HG03135 (cell line): ENCODE measurements at regions not wholly inside any gene's neighbourhood (a gene's known extent, or its start where the extent isn't known, plus 50 kb on each side); places are given as distances from the start of the nearest gene placed in this dataset.
"Not testable (repeated sequence)": the region's sequence is repeated elsewhere in the genome, so short reads cannot be mapped to it uniquely, and the experiment has no call there.

Experiments
- ATAC-seq: cut with Tn5 transposase; IDR thresholded peaks from one replicate; pipeline ENCODE4 v1.9.1; 2021; ENCODE audit warnings: mild to moderate bottlenecking, moderate library complexity; ENCODE audit not compliant: unreplicated experiment

DNA sequence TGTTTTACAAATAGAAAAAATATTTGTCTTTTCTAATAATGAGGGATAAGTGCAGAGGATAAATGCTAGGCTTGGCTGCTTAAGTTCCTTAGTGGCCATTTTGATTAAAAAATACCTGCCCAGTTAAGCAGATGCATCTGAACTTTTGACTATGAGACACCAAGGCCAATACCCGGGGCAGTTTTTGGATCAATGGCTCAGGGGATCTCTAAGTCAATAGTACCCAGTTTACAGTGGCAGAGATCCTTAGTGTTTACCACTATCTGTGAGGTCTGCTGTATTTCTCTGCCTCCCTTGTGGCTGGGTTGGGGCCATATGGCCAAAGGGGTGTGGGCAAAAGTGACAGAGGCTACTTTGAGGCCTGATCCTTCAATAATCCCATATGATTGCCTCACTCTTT, 184.5 kb upstream of the MAST4 start:
- ATAC-seq, result no peak

GRCh38 chr5:66413931-66414330, 182.3 kb upstream of the MAST4 start:
- ATAC-seq, result no peak

GRCh38 chr5:66415208-66415607, 181.0 kb upstream of the MAST4 start:
- ATAC-seq, result no peak

GRCh38 chr5:66416698-66417097, 179.5 kb upstream of the MAST4 start:
- no peak for ATAC-seq

DNA sequence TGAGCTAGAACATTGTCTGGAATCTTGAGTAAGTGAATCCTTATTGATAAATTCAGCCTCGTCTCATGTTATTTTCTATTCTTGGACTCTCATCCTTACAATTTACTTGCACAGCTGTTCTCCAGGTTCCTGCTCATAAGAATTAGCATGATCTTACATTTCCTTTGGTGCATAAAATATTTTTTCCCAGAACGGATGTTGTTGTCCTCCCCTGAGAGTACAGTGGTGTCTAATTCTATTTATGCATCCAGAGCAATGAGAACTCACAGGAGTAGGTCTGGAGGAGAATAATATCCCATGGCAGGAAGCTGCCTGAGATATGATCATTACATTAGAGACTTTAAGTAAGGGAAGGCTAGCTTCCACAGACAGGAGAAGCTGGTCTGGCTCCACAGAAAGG, 178.4 kb upstream of the MAST4 start:
- no peak for ATAC-seq

DNA sequence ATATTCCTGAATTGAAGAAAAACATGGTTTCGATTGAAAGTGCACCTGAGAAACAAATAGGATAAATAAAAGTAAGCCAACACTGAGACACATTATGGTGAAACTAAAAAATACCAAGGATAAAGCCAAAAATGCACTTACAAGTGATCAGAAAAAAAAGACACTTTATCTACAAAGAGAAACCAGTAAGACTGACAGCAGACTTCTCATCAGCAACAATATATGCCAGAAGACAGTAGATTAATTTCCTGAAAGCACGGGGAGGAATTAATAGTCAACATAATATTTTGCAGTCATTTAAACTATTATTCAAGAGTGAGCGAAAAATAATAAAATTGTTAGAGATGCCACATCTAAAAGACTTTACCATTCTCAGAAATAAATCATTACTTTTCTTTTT, 172.7 kb upstream of the MAST4 start:
- no peak for ATAC-seq

DNA sequence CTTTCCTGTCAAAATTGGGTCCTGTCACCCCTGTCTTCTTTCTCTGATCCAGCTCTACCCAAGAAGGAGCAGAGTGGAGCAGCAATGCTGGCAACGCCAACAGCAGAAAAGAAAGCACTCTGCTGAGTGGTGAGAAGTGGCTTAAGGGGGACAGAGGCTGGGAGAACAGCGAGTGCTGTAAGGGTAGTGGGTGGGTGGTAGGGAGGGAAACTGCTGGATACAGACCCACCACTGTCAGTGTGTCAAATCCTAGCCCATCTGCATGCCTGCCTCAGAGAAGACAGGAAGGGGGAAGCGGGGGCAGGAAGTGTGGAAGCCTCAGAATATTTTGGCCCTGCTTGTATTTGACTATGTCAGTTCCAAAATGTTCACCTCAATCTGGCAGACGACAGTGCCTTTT, 170.4 kb upstream of the MAST4 start:
- ATAC-seq, result no peak

GRCh38 chr5:66426259-66427138, 169.7 kb upstream of the MAST4 start:
- ATAC-seq, result no peak

GRCh38 chr5:66427139-66427442, 169.1 kb upstream of the MAST4 start:
- no peak for ATAC-seq

- no peak for ATAC-seq
Measured at GRCh38 chr5:66436721-66437120, 159.5 kb upstream of the MAST4 start.

GRCh38 chr5:66438087-66438486, 158.1 kb upstream of the MAST4 start:
- no peak for ATAC-seq

GRCh38 chr5:66438696-66439095, 157.5 kb upstream of the MAST4 start:
- ATAC-seq, result no peak

- ATAC-seq, result no peak
Measured at GRCh38 chr5:66440202-66440680, 156.0 kb upstream of the MAST4 start.

GRCh38 chr5:66441351-66441750, 154.8 kb upstream of the MAST4 start:
- no peak for ATAC-seq

DNA sequence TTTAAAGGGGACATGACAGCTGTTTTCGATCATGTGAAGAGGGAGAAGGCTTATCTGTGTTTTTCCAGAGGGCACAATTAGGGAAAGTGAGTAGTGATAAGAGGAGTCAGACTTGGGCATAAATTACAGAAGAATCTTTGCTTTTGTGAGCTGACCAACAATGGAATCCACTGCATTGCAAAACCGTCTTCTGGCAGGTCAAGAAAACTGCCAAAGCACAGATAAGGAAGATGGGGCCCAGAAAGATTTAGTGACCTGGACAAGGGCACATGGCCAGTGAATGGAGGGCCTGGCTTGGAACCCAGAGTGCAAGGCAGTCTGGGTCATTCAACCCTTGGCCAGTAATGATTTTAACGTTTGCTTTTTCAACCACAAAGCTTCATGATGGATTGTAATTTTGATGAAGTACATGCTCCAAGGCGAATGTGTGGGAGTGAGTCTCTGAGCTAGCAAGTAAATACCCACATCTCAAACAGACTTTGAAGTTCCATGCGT, 153.2 kb upstream of the MAST4 start:
- ATAC-seq, result no peak

GRCh38 chr5:66443462-66444130, 152.6 kb upstream of the MAST4 start:
- no peak for ATAC-seq

DNA sequence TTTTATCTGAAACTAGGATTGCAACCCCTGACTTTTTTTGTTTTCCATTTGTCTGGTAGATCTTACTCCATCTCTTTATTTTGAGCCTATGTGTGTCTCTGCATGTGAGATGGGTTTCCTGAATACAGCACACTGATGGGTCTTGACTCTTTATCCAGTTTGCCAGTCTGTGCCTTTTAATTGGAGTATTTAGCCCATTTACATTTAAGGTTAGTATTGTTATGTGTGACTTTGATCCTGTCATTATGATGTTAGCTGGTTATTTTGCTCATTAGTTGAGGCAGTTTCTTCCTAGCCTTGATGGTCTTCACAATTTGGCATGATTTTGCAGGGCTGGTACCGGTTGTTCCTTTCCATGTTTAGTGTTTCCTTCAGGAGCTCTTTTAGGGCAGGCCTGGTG, 148.1 kb upstream of the MAST4 start:
- not testable (repeated sequence) for ATAC-seq

DNA sequence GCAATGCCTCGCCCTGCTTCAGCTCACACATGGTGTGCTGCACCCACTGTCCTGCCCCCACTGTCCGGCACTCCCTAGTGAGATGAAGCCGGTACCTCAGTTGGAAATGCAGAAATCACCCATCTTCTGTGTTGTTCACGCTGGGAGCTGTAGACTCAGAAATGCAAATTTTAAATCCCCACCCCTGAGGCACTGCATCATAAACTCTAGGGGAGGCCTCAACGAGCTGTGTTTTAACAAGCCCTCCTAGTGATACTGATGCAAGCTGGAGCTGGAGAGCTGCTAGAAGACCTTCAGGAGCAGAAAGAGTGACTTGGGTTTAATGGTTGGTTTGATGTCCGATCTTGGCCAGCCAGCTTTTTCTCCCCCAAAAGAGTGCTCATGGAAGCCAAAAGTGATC, 146.0 kb upstream of the MAST4 start:
- no peak for ATAC-seq

- no peak for ATAC-seq
Measured at GRCh38 chr5:66450988-66451387, 145.2 kb upstream of the MAST4 start.

DNA sequence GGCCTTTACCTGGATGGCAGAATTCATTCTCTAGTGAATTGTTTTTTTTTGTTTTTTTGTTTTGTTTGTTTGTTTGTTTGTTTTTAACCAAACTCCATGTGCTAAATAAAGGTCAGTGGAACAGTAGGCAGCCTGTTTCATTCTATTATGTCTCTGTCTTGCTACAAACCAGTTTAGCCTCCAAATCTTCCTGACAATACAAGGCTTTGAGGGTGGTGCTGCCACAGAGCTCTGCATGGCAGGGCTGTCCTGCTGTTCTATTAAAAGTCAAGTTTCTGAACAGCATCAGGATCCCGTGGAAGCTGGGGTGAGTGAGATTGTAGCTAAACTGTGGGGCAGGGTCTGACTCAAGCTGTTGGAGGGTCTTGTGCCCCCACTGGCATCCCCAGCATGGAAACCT, 144.1 kb upstream of the MAST4 start:
- no peak for ATAC-seq

- no peak for ATAC-seq
Measured at GRCh38 chr5:66454186-66455078, 141.8 kb upstream of the MAST4 start.
